Endothelial cell of umbilical vein (primary cell): ENCODE measurements at regions not wholly inside any gene's neighbourhood (a gene's known extent, or its start where the extent isn't known, plus 50 kb on each side); places are given as distances from the start of the nearest gene placed in this dataset.

Experiments
- BruUV-seq: library from RNA; stranded (reverse); fragments of 400-500 nt; replicated peaks from 2 replicates; lab custom pipeline; 2021; lab: Mats Ljungman, UMichigan
- CTCF ChIA-PET: fragments of 300-600, 350-600 bp; sonication (Branson Sonifier 250); formaldehyde crosslinking; loops from one replicate; lab custom pipeline; 2021; ENCODE audit warnings: antibody characterized with exemption, inconsistent platforms; lab: Charles Lee
- POLR2A ChIA-PET: fragments of 300-600, 350-600 bp; sonication (Branson Sonifier 250); formaldehyde crosslinking; loops from one replicate; lab custom pipeline; 2021; ENCODE audit warnings: antibody characterized with exemption, inconsistent platforms; lab: Charles Lee
- DNase-seq: peaks from one replicate; pipeline ENCODE4 v3.0.0-alpha.2; 2011; ENCODE audit warnings: low read depth, low spot score
- FAIRE-seq: peaks from 2 replicates; lab custom pipeline; 2011; peaks lifted over from hg19 to GRCh38; lab: Jason Lieb, UNC
- H2AFZ ChIP-seq: 2 replicates; pipeline ENCODE4 v1.6.0; 2012; ENCODE audit warnings: low read depth, low read length, control low read depth, inconsistent platforms
- H3K27ac ChIP-seq: 2 replicates; pipeline ENCODE4 v1.5.1; 2011; ENCODE audit warnings: low read depth, mild to moderate bottlenecking, control low read depth, low read length, moderate library complexity; ENCODE audit not compliant: insufficient read depth
- H3K27me3 ChIP-seq, 2 experiments: 2 replicates each; pipeline versions ENCODE4 v1.6.0 to v1.6.1; 2011; ENCODE audit warnings: low read length in 2 of 2, mixed read lengths in 1 of 2; ENCODE audit not compliant: control insufficient read depth in 2 of 2, insufficient read depth in 2 of 2
- H3K36me3 ChIP-seq, 2 experiments: 2 replicates in 1 of 2; 3 replicates in 1 of 2; pipeline ENCODE4 v1.5.1; 2011; ENCODE audit warnings: low read length in 2 of 2, mild to moderate bottlenecking in 1 of 2, moderate library complexity in 1 of 2; ENCODE audit not compliant: control insufficient read depth in 2 of 2, insufficient read depth in 2 of 2; ENCODE audit errors: extremely low read depth in 1 of 2
- H3K4me1 ChIP-seq: 3 replicates; pipeline ENCODE4 v1.5.1; 2011; ENCODE audit warnings: mild to moderate bottlenecking, low read length; ENCODE audit not compliant: control insufficient read depth, insufficient read depth; ENCODE audit errors: extremely low read depth
- H3K4me2 ChIP-seq: 2 replicates; pipeline ENCODE4 v1.6.1; 2011; ENCODE audit warnings: low read length, control low read depth, mixed read lengths; ENCODE audit not compliant: insufficient read depth
- H3K4me3 ChIP-seq, 3 experiments: fragments of 200-600 bp in 1 of 3; sonication (generic), shearing (Covaris generic) in 1 of 3; replicated peaks in 1 of 3; 2 replicates each; pipeline ENCODE4 v1.5.1; 2011 to 2016; ENCODE audit warnings: control low read depth in 3 of 3, low read length in 3 of 3, mild to moderate bottlenecking in 2 of 3, inconsistent platforms in 1 of 3, low read depth in 1 of 3, moderate library complexity in 1 of 3; ENCODE audit not compliant: insufficient read depth in 1 of 3
- H3K79me2 ChIP-seq: 2 replicates; pipeline ENCODE4 v1.6.0; 2012; ENCODE audit warnings: low read length, inconsistent platforms; ENCODE audit not compliant: control insufficient read depth, insufficient read depth
- H3K9ac ChIP-seq: replicated peaks from 2 replicates; pipeline ENCODE3; 2011; ENCODE audit warnings: low read length, control low read depth; ENCODE audit not compliant: insufficient read depth; ENCODE audit errors: extremely low read depth
- H3K9me1 ChIP-seq: replicated peaks from 3 replicates; pipeline ENCODE4 v1.6.0; 2011; ENCODE audit warnings: mild to moderate bottlenecking, low read length; ENCODE audit not compliant: control insufficient read depth, insufficient read depth; ENCODE audit errors: extremely low read depth
- H3K9me3 ChIP-seq: replicated peaks from 2 replicates; pipeline ENCODE4 v1.5.1; 2012; ENCODE audit warnings: low read length, inconsistent platforms; ENCODE audit not compliant: control insufficient read depth, insufficient read depth
- H4K20me1 ChIP-seq: replicated peaks from 2 replicates; pipeline ENCODE3; 2011; ENCODE audit warnings: mild to moderate bottlenecking, low read length; ENCODE audit not compliant: control insufficient read depth, insufficient read depth; ENCODE audit errors: extremely low read depth
- CTCF ChIP-seq, 2 donors: IDR thresholded peaks; 1 replicate in 1 of 2; 2 replicates in 1 of 2; pipeline ENCODE4 v1.5.1; 2011; ENCODE audit warnings: low read length in 2 of 2, mild to moderate bottlenecking in 2 of 2, moderate library complexity in 2 of 2, control low read depth in 1 of 2, inconsistent platforms in 1 of 2, low read depth in 1 of 2; ENCODE audit not compliant: insufficient read depth in 1 of 2; ENCODE audit errors: extremely low read depth in 1 of 2
- EZH2 ChIP-seq: IDR thresholded peaks from 2 replicates; pipeline ENCODE4 v1.6.1; 2012; ENCODE audit warnings: borderline replicate concordance, low read depth, mild to moderate bottlenecking, moderate library complexity, low read length, inconsistent platforms; ENCODE audit not compliant: severe bottlenecking
- FOS ChIP-seq: IDR thresholded peaks from 2 replicates; pipeline ENCODE4 v1.6.1; 2011; ENCODE audit warnings: mild to moderate bottlenecking, low read length, moderate library complexity, borderline replicate concordance; ENCODE audit not compliant: insufficient read depth
- GATA2 ChIP-seq: IDR thresholded peaks from 2 replicates; pipeline ENCODE4 v1.7.0; 2011; ENCODE audit warnings: low read depth, mild to moderate bottlenecking, moderate library complexity, mixed read lengths, low read length; ENCODE audit not compliant: insufficient read length, insufficient read depth
- JUN ChIP-seq: IDR thresholded peaks from 2 replicates; pipeline ENCODE4 v1.6.1; 2011; ENCODE audit warnings: borderline replicate concordance, low read depth; ENCODE audit not compliant: insufficient read length, insufficient read depth
- MAX ChIP-seq: IDR thresholded peaks from 2 replicates; pipeline ENCODE4 v1.6.1; 2011; ENCODE audit not compliant: insufficient read depth, insufficient read length
- MYC ChIP-seq: IDR thresholded peaks from one replicate; pipeline ENCODE4 v1.6.1; 2011; ENCODE audit warnings: mild to moderate bottlenecking, low read depth, low read length
- POLR2A ChIP-seq: IDR thresholded peaks from 2 replicates; pipeline ENCODE4 v1.6.1; 2012; ENCODE audit warnings: low read depth, mild to moderate bottlenecking, control low read depth, low read length
- POLR2AphosphoS5 ChIP-seq: IDR thresholded peaks from 2 replicates; pipeline ENCODE4 v1.6.1; 2012; ENCODE audit warnings: low read depth, mild to moderate bottlenecking, control low read depth, low read length, moderate library complexity; ENCODE audit not compliant: insufficient read depth
- dilution Hi-C: fragments of 300-500 bp; cut with MboI; formaldehyde crosslinking; loops from one replicate; pipeline ENCODE4 v1.15.0; 2019; ENCODE audit warnings: low sequenced_read_pairs; ENCODE audit not compliant: extremely low pct_ligation_motif_present
- intact Hi-C: fragments of 100-400 bp; cut with micrococcal nuclease; formaldehyde crosslinking; loops from one replicate; pipeline ENCODE4 v1.10.0; 2022

DNA sequence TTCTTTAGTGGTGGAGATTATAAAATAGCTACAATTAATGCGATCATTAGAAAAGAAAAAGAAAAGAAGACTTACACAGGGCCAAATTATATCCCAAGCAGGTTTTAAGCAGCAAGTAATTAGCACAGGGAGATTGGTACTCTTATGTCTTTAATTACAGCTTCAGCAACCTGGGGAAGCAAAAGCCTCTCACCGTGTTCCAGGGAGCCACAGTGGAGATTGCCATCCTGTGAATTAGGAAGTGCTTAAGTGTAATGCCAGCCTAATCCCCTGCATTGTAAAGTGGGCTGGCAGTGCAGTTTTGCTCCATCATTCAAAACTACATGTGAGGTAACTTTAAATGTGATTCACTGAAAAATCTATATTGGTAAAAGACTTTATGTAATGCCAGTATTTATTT lies 533.5 kb upstream of the COBL start:
- no peak for DNase-seq
- POLR2A ChIA-PET: no interaction called here
- CTCF ChIA-PET: no interaction called here
- H3K9ac ChIP-seq: no peak overlapping the region
- H3K4me1 ChIP-seq: no peaks in the 10 kb centered on the region
- H2AFZ ChIP-seq: no peak overlapping the region
- no peak for TF ChIP-seq FOS
- no peak for TF ChIP-seq MYC
- TF ChIP-seq MAX: no peak
- no peak for FAIRE-seq
- no TSS peak for BruUV-seq
- H4K20me1 ChIP-seq: no peaks in the 10 kb centered on the region
- no peak overlapping the region for H3K27ac ChIP-seq
- H3K9me3 ChIP-seq: peaks cover 1% of the 10 kb centered on the region
- H3K27me3 ChIP-seq: no peaks in the 10 kb centered on the region
- no peaks in the 10 kb centered on the region for H3K36me3 ChIP-seq
- intact Hi-C loops: no loop called here
- no peak overlapping the region for H3K4me2 ChIP-seq
- H3K4me3 ChIP-seq: no peak overlapping the region
- no peaks in the 10 kb centered on the region for H3K79me2 ChIP-seq
- dilution Hi-C loops: no loop called here
- H3K9me1 ChIP-seq: no peaks in the 10 kb centered on the region

- Histone ChIP-seq H2AFZ (no peak overlapping the region), H3K9ac (no peak overlapping the region), H3K27ac (no peak overlapping the region), H3K36me3 (no peaks in the 10 kb centered on the region), H3K9me3 (peaks cover 1% of the 10 kb centered on the region), H3K4me1 (no peaks in the 10 kb centered on the region), H3K79me2 (no peaks in the 10 kb centered on the region), H4K20me1 (no peaks in the 10 kb centered on the region), H3K4me3 (no peak overlapping the region), H3K27me3 (no peaks in the 10 kb centered on the region), H3K4me2 (no peak overlapping the region), H3K9me1 (no peaks in the 10 kb centered on the region)
- intact Hi-C loops: no loop called here
- ChIA-PET CTCF (no interaction called here), POLR2A (no interaction called here)
- dilution Hi-C loops: no loop called here
- FAIRE-seq: no peak
- no peak for TF ChIP-seq EZH2
- no peak for TF ChIP-seq GATA2
- no peak for TF ChIP-seq POLR2AphosphoS5
- no peak for TF ChIP-seq FOS
- no peak for TF ChIP-seq MYC
- no peak for TF ChIP-seq POLR2A
- no peak for TF ChIP-seq CTCF (IDR thresholded peaks at IDR 0.05; ENCODE audit: extremely low read depth in 1 of 2, insufficient read depth in 1 of 2, low read depth in 1 of 2, low read length in 2 of 2)
- TF ChIP-seq MAX: no peak
- TF ChIP-seq JUN: no peak
- BruUV-seq: no TSS peak
- DNase-seq: no peak
Measured at GRCh38 chr7:51847461-51848134, 531.0 kb upstream of the COBL start.
